Heart left ventricle (tissue), 16 donors: ENCODE measurements at regions not wholly inside any gene's neighbourhood (a gene's known extent, or its start where the extent isn't known, plus 50 kb on each side); places are given as distances from the start of the nearest gene placed in this dataset.

Source experiments
- ATAC-seq, 4 donors: fragments of 200-7000 bp; cut with Tn5 transposase; one replicate each; pipeline ENCODE4 v1.9.1; 2020 to 2022; ENCODE audit warnings: moderate library complexity in 4 of 4, mild to moderate bottlenecking in 3 of 4, moderate number of reproducible peaks in 1 of 4
- DNase-seq, 5 donors: peaks; one replicate each; pipeline ENCODE4 v3.0.0-alpha.2; 2020
- H3K27ac ChIP-seq, 12 donors: fragments of 200-600 bp; sonication (generic) in 4 of 12; one replicate each; pipeline versions ENCODE4 v1.5.0 to v1.8.0; 2016 to 2022; ENCODE audit warnings: mild to moderate bottlenecking in 2 of 12
- H3K27me3 ChIP-seq, 9 donors: fragments of 200-600 bp; sonication (generic) in 2 of 9; one replicate each; pipeline versions ENCODE4 v1.5.1 to v1.8.0; 2016 to 2022; ENCODE audit warnings: mild to moderate bottlenecking in 3 of 9
- H3K36me3 ChIP-seq, 9 donors: fragments of 200-600 bp; sonication (generic) in 2 of 9; one replicate each; pipeline versions ENCODE4 v1.5.0 to v1.8.0; 2018 to 2022; ENCODE audit warnings: mild to moderate bottlenecking in 2 of 9
- H3K4me1 ChIP-seq, 12 donors: fragments of 200-600 bp; sonication (generic) in 4 of 12; one replicate each; pipeline versions ENCODE4 v1.5.0 to v1.8.0; 2016 to 2022; ENCODE audit warnings: mild to moderate bottlenecking in 3 of 12
- H3K4me3 ChIP-seq, 12 donors: fragments of 200-600 bp; sonication (generic) in 4 of 12; one replicate each; pipeline versions ENCODE4 v1.5.0 to v1.8.0; 2017 to 2022; ENCODE audit warnings: mild to moderate bottlenecking in 9 of 12, moderate library complexity in 4 of 12
- H3K9me3 ChIP-seq, 12 donors: fragments of 200-600 bp; sonication (generic) in 4 of 12; one replicate each; pipeline versions ENCODE4 v1.5.0 to v1.8.0; 2016 to 2022; ENCODE audit warnings: mild to moderate bottlenecking in 1 of 12
- POLR2A ChIP-seq, 2 donors: fragments of 450-650 bp; IDR thresholded peaks; one replicate each; pipeline ENCODE4 v1.6.1; 2017; ENCODE audit warnings: antibody characterized with exemption in 2 of 2, mild to moderate bottlenecking in 2 of 2, moderate library complexity in 2 of 2
- WGBS, 4 donors: extraction: QIAGEN DNeasy Blood & Tissue Kit in 2 of 4; methylation state at CpG; one replicate each; pipeline versions ENCODE4 v1.1.5 to v1.1.7; 2013 to 2018; 5-methylcytosine and 5-hydroxymethylcytosine counted together
- intact Hi-C, 10 donors: fragments of 100-400 bp; cut with DNase I; formaldehyde crosslinking; loops; one replicate each; pipeline versions ENCODE4 v1.11.1 to v1.14.2; 2022
- TF ChIP-seq, protein P1 (sequence below), 12 donors: fragments of 200-600 bp; sonication (generic) in 4 of 12; IDR thresholded peaks; one replicate each; pipeline versions ENCODE4 v1.5.0 to v1.8.0; 2018 to 2022; ENCODE audit warnings: antibody characterized with exemption in 12 of 12, mild to moderate bottlenecking in 5 of 12
- donor health status: ischemic (EF 13 %, LVEDD 7.1; RV severe dilation, severe dysfunction).
- donor health status: healthy with polysubstance abuse.
- donor health status: DM: no; HTN: yes; CAD: no.
- donor health status: DM: no; HTN: no; CAD: no.
- donor health status: ischemic (EF 25% LVEDD 6.9; RV normal size, moderate dysfunction).
- donor health status: ischemic (EF 25% LVEDD 5.7; RV mildly dilated, moderate dysfunction).
- donor health status: healthy.
- donor health status: DM: yes; HTN: yes; CAD: no.
- donor health status: ischemic (EF 35%, LVEDD 5.7; RV mildly dilated, moderate dysfunction).
- donor health status: nonischemic (EF 11% LVEDD 7.7; RV severe dilation, severe dysfunction).
- donor health status: DM: yes; HTN: yes; CAD: no.
- donor health status: PGD.
- donor health status: ischemic (EF 29% LVEDD 5.4; RV normal size, mild dysfunction).
- donor health status: nonischemic (EF 23%, LVEDD 6.1; RV moderate dilation, normal function).

DNA sequence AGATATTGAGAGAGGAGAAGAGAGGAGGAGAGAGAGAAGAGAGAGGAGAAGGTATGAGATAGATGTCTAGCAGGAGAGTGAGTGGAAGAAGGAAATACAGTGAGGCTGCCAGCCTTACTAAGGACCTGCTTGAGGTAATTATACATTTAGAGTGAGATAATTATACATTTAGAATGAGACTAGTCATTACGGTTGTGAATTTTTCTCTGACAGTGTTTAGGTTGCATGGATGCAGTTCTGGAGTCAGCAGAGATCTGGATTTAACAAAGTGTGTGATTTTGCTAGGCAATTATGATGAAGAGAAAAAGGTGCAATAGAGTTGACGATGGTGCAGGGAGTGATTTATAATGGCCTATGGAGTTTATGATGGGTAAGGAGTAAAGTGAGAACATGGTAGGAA lies 187.1 kb upstream of the ARX start:
- ATAC-seq = no peak
- Histone ChIP-seq H3K27ac (no peak overlapping the region), H3K4me3 (no peak overlapping the region), H3K4me1 (no peaks in the 10 kb centered on the region), H3K9me3 (no peaks in the 10 kb centered on the region), H3K27me3 (no peaks in the 10 kb centered on the region), H3K36me3 (no peaks in the 10 kb centered on the region)
- DNase-seq = no peak
- intact Hi-C loops = no loop called here
- TF ChIP-seq POLR2A (IDR thresholded peaks at IDR 0.05) = no peak
- TF ChIP-seq, protein P1, sequence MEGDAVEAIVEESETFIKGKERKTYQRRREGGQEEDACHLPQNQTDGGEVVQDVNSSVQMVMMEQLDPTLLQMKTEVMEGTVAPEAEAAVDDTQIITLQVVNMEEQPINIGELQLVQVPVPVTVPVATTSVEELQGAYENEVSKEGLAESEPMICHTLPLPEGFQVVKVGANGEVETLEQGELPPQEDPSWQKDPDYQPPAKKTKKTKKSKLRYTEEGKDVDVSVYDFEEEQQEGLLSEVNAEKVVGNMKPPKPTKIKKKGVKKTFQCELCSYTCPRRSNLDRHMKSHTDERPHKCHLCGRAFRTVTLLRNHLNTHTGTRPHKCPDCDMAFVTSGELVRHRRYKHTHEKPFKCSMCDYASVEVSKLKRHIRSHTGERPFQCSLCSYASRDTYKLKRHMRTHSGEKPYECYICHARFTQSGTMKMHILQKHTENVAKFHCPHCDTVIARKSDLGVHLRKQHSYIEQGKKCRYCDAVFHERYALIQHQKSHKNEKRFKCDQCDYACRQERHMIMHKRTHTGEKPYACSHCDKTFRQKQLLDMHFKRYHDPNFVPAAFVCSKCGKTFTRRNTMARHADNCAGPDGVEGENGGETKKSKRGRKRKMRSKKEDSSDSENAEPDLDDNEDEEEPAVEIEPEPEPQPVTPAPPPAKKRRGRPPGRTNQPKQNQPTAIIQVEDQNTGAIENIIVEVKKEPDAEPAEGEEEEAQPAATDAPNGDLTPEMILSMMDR (IDR thresholded peaks at IDR 0.05) = no peak
- WGBS, 4 donors = 72 to 84% (median 80%) methylated on average over 2 of the region's 2 CpGs

GRCh38 chrX:25198891-25199290 lies 183.1 kb upstream of the ARX start:
- intact Hi-C loops = no loop called here

DNA sequence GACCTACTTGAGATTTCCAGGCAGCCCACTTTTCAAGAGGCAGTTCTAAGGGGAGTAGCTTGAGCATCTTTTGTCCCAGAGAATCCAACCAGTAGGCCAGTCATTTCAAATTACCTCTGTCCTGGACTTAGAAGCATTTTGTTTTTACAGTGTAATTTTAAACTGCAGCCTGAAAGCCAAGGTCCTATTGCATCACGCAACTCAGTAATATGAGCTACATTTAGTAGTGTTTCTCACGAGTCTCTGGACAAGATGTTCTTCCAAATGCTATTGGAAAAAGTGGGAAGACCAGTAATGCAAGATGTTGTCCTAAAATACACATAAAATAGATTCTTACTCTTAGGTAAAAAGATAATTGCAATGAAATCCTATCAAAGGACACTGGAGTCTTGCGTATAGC lies 182.5 kb upstream of the ARX start:
- 79 to 88% (median 86%) methylated on average over 3 of the region's 3 CpGs for WGBS, 4 donors
- Histone ChIP-seq H3K4me3 (no peak overlapping the region), H3K36me3 (no peaks in the 10 kb centered on the region), H3K27me3 (no peaks in the 10 kb centered on the region), H3K4me1 (no peaks in the 10 kb centered on the region), H3K27ac (no peak overlapping the region), H3K9me3 (no peaks in the 10 kb centered on the region)
- intact Hi-C loops = no loop called here
- no peak for DNase-seq
- TF ChIP-seq POLR2A (IDR thresholded peaks at IDR 0.05) = no peak
- TF ChIP-seq, protein P1 (IDR thresholded peaks at IDR 0.05) = no peak
- ATAC-seq = no peak

More at GRCh38 chrX:25198891-25199290, 183.1 kb upstream of the ARX start:
- Histone ChIP-seq H3K4me3 (no peak overlapping the region), H3K36me3 (no peaks in the 10 kb centered on the region), H3K9me3 (no peaks in the 10 kb centered on the region), H3K4me1 (no peaks in the 10 kb centered on the region), H3K27ac (no peak overlapping the region), H3K27me3 (no peaks in the 10 kb centered on the region)
- TF ChIP-seq, protein P1 (IDR thresholded peaks at IDR 0.05) = no peak
- TF ChIP-seq POLR2A (IDR thresholded peaks at IDR 0.05) = no peak
- ATAC-seq = no peak
- 57 to 70% (median 61%) methylated on average over 3 of the region's 3 CpGs for WGBS, 4 donors
- no peak for DNase-seq

- no peaks in the 10 kb centered on the region for H3K9me3 ChIP-seq
- DNase-seq (no peak), ATAC-seq (no peak)
- no peaks in the 10 kb centered on the region for H3K4me1 ChIP-seq
- no peak overlapping the region for H3K27ac ChIP-seq
- TF ChIP-seq, protein P1 (IDR thresholded peaks at IDR 0.05) = no peak
- TF ChIP-seq POLR2A (IDR thresholded peaks at IDR 0.05) = no peak
- intact Hi-C loops = no loop called here
- H3K4me3 ChIP-seq = no peak overlapping the region
- no peaks in the 10 kb centered on the region for H3K36me3 ChIP-seq
- WGBS, 4 donors = 48 to 65% (median 54%) methylated on average over 2 of the region's 2 CpGs
- H3K27me3 ChIP-seq = no peaks in the 10 kb centered on the region
Observed at GRCh38 chrX:25196221-25196620, 180.5 kb upstream of the ARX start.
